DMS53 (cell line): ENCODE measurements at regions not wholly inside any gene's neighbourhood (a gene's known extent, or its start where the extent isn't known, plus 50 kb on each side); places are given as distances from the start of the nearest gene placed in this dataset.
"Not testable (repeated sequence)": the region's sequence is repeated elsewhere in the genome, so short reads cannot be mapped to it uniquely, and the experiment has no call there.

ENCODE experiments used
- DNase-seq: peaks from one replicate; lab custom pipeline; 2025; lab: John Stamatoyannopoulos, UW

DNA sequence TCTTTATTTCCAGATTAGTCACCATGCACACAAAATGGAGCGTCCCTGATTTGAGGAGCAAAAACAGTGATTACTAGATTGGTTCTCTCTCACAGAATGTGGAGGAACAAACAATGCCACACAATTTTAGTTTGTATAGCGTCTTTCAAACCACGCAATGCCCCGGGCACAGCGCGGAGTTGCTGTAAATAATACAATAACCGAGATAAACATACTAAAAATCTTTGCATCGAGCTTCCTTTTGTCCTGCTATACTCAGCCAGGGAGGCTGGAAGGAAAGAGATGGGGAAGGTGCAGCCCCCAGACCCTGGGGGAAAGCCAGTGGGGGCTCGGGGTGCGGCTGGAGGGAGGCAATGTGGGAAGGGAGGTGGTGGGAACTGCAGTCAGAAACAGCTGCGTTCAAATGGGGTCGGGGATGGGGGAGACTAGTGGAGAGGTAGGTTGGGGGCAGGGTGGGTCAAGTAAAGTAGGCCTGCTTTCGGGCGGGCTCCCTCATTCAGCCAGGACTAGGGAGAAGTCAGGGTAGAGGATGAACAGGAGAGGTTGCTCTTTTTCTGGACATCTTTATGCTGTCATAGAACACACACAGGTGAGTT, 366.3 kb downstream of the RPS6KC1 start:
- no peak for DNase-seq

DNA sequence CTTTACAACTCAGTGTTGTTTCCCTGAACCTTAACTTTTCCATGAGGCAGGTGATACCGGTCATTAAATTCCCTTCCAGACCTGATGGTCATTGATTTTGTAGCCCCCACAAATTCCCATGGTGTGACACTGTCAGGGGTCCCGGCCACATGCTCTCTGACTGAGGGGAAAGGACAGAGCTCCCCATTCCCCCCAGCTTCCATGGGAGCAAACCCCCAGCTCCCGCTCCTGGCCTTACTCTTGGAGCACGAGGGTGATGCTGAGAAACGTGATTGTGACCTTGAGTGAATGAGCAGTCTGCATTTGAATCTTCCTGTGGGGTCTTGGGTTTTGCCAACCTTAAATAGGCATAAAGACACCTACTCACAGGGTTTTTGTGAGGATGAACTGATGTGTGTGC, 366.8 kb downstream of the RPS6KC1 start:
- DNase-seq: no peak

DNA sequence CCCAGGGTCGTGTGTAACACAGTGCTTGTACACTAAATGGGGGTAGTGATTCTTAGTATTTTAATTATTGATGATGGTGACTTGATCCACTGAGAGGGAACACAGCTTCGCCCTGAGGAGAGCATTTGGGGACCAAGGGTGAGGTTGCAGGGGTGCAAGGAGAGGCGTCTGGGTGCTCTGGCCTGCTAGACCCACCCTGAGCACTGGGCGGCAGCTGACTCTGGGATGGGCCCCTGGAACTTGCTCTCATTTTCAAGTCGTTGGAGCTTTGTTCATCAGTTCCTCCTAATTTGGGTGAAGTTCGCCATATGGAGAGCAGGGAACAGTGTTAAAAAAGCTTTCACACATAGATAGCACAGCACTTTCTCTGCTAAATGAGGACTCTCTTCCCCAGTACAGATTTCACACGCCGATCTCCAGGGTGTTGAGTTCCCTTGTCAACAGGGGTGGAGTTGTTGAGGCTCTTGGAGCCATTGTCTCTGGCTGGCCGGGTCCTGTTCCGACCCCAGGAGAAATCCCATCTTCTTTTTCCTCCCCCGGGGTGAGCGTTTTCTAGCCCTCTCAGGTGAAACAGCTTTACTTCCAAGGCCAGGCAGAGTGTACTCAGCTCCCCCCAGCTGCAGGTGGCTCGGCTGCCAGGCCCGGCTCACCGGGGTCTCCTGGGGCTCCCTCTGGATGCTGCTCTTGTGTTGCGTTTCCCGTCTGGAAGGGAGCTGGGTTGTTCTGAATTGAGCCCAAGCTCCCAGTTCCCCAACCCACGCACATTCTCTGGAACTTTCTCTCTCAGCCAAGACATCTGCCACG, 367.4 kb downstream of the RPS6KC1 start:
- no peak for DNase-seq

DNA sequence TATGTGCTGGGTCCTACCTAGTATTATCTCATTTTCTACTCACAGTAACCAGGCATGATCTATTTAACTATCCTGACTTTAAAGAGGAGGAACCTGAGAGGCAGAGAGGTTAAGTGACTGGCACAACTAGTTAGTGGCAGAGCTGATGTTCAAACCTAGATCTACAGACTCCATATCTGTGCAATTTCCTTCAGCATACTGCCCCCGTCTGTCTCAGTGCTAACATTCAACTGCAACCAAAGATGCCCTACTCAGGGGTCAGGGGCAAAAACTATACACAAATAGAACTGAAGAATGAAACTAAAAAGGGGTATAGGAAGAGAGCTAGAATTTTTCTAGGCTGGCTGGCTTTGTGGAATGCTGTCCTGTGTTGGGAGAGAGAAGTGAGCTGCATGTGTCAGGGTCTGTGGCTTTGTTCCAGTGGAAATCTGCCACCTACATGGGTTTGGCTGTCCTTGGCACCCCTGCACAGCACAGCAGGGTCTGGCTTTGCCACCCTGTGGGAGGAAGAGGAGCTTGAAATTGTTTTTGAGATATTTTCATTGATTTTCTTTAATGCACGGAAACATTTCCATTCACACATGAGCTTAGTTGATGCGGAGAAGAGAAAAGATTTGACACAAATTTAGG, 368.5 kb downstream of the RPS6KC1 start:
- no peak for DNase-seq

DNA sequence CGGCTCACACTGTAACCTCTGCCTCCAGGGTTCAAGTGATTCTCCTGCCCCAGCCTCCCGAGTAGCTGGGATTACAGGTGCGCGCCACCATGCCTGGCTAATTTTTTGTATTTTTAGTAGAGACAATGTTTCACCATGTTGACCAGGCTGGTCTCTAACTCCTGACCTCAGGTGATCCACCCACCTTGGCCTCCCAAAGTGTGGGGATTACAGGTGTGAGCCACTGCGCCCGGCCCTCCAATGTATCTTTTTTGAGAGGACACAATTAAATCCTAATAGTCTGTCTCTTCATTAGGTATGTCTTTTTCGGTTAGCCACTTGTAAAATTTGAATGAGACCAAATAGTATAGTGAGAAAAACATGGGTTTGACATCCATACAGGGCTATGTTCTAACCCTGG, 370.1 kb downstream of the RPS6KC1 start:
- not testable (repeated sequence) for DNase-seq

DNA sequence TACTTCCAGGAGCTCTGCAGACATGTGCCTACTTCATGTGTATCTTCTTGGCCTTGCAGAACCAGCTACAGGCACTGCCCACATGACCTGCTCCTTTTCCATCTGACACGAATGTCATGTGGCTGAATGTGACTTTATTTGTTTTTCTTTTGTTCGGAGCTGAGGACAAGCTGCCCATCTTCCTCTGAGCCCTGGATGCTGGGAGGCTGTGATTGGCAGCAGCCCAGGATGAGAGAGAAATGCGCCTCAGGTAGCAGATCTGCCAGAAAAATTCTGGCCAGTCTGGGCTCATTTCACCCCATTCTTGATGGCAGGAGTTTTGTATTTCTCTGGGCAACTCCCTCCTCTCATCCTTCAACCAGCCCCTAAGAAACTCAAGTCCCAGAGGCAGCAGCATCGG, 372.0 kb downstream of the RPS6KC1 start:
- DNase-seq: peak; percentile 54

DNA sequence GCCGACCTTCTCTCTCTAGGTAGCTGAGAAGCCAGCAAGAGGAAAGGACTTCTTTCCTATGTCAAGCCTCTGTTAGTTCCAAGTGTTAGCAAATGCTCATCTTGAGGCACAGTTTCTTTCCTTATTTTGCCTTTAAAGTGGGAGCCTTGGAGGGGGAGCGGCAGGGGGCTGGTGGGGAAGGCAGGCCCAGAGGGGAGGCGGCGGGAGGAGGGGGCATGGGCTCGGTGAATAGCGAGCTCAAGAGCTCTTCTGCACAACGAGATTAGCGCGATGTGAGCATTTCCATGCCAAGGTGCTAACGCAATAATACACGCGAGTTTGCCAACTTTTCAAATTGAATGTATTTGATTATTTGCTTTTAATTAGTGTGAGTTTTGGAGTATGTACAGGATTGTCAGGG, 372.6 kb downstream of the RPS6KC1 start:
- no peak for DNase-seq

DNA sequence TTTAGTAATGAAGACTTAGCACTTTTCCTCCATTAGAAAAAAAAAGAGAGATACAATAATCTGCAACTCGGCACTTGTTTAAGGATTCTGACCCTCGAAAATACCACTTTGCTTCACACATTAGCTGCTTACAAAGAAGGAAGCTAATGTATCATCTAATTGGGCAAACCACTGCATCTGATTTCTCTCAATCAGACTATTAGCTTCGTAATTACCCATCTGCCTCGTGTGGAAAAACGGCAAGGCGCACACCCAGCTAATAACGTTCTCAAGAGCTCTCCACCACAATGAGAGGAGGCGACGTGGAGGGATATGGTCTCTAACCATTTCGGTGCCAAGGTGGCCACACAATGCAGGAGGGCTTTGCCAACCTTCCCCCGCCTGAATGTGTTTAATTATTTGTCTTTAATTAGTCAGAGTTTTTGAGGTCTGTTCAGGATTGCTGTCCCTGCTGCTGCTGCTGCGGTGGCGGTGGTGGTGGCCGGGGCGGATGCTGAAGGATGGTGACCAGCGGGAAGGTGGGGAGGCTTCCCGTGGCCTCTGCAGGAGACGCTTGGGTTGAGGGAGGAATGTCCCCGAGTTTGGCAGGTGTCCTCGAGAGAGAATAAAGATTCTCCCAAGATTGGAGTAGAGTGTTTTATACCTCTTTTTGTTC, 374.5 kb downstream of the RPS6KC1 start:
- DNase-seq: no peak

DNA sequence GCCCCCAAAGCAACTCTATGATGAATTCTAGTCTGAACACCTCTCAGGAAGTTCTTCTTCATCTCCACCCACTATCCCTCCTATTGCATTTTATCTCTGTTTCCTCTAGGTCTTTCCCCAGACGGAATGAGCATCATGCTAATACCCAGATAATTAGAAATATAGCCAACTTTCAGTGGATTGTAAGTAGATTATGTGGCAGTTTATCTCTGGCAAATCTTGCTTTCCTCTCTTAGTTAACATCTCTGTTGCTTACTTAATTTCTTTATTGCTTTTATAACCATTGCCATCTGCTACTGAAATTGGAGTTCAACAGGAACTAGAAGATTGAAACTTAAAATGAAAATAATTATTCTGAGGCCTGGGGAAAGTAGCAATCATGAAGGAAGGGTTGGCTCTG, 378.6 kb downstream of the RPS6KC1 start:
- no peak for DNase-seq

DNA sequence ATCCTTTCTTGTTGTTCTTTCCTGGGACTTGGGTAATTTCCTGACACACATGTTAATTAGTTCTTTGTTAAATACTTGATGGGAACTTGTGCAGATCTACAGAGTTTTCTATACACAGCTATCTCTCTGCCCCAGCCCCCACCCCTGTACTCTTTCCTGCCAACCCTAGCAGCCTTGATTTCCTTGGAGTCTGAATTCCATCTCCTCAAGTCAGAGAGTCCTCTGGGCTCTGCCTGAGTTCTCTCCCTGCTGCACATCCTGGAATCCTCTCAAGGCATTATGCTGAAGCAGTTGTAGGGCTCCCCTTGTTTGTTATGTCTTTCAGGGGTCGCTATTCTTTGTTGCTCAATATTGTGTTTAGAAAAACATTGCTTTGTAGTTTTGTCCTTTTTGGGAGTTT, 384.7 kb downstream of the RPS6KC1 start:
- DNase-seq: no peak

DNA sequence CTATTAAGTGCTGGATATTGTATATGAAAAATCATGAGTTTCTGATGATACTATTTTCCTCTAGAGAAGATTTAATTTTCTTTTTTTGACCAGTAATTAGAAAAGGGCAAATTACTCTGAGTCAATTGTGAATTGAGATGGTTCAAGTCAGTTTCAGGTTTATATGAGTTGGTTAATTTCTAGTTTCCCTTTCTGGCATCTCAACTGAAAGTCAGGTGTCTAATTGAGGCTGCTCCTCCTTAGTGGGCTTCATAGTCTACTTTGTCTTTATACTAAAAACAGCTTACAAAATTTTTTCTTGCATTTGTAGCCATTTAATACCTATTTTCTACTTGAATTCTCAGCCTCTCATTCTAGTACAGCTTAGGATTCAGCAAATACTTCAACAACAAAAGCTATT, 387.3 kb downstream of the RPS6KC1 start:
- DNase-seq: no peak

DNA sequence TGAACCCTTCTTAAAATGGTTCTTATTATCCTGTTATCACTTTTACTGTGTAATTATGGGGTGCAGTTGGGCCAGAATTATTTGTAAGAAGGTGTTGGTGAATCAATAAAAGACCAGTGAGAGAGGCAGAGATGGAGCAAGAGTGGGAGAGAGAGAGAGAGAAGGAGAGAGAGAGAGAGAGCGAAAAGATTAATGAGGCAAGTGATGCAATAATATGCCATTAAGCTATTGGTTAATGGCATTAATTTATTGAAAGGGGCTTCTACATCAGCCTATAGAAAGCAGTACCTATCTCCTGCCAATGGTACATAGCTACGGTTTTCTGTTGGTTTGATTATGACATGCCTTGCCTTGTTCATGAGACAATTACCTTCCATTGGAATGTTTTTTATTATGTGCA, 388.7 kb downstream of the RPS6KC1 start:
- DNase-seq: no peak

DNA sequence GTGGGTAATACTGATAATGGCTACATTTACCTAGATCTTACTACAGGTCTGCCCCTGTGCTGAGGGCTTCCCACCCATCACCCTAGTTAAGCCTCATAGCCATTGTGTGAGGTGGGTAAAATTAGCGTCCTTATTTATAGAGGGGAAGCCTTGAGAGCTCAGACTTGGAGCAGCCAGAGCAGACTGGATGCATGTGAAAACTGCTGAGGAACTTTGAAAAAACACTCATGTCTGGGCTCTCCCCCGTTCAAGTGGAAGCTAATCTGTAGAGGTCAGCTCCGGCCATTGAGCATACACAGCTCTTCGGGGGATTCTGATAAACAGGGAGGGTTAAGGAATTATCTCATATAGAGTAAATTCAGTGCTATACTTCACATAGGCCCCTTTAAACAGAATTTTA, 389.7 kb downstream of the RPS6KC1 start:
- no peak for DNase-seq

DNA sequence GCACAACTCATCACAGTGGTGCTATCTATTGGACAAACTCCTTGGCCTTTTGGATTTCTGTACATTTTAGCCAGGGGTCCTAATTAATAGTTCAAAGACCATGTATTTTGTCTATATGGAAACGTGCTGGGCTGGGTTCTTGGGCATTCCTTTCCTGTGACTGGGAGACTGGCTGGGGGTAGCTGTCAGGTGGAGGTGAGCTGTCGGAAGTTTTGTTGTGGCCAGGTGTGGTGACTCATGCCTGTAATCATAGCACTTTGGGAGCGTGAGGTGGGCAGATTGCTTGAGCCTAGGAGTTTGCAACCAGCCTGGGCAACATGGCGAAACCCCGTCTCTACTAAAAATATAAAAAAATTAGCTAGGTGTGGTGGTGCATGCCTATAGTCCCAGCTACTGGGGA, 392.4 kb downstream of the RPS6KC1 start:
- DNase-seq: peak; percentile 53

DNA sequence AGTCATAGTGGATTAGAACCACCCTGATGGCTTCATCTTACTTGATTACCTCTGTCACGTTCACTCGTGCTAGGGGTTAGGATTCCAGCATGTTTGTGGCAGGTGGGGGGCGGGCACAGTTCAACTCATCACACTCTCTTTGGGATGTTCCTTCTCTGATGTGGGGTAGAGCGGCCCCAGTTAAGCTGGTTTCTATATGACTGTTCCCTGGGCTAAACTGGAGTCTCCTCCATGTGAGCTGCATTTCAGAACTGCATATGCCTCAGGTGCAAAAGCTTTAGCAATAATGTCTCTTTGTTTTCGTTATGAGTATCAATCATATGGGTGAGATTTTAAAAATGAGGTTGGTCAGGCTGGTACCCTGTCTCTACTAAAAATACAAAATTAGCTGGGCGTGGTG, 393.2 kb downstream of the RPS6KC1 start:
- DNase-seq: no peak

DNA sequence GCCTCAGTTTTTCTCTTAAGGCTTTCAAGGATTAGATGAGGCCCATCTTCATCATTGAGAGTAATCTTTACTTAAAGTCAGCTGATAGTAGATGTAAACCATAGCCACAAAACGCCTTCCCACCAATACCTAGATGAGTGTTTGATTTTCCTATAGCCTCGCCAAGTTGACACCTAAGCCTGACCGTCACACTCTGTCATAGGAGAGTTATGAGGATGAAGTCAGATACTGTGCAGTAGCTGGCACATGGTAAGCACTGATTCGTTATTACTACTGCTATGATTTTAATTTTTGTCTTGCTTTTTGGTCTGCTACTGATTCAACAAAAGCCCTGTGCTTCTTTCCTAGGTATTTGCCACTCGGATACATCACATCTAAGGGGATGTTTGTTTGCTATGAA, 395.5 kb downstream of the RPS6KC1 start:
- DNase-seq: no peak

DNA sequence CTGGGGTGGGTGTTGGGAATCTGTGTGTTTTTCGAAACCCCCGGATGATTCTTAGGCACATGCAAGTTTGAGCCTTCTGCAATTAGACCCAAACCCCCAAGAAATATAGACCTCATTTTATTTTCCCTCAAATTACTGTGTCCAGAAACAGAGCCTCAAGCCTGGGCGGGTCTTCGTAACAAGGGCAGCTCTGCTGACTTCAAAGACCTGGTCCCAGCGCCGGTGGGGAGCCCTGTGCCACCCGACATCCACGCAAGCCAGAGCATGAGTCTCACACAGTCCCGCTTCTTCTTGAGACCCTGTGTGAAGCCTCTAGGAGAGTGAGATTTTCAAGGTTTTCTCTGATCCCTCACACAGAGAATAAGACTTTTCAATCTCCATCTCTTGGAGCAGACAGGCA, 397.3 kb downstream of the RPS6KC1 start:
- no peak for DNase-seq

DNA sequence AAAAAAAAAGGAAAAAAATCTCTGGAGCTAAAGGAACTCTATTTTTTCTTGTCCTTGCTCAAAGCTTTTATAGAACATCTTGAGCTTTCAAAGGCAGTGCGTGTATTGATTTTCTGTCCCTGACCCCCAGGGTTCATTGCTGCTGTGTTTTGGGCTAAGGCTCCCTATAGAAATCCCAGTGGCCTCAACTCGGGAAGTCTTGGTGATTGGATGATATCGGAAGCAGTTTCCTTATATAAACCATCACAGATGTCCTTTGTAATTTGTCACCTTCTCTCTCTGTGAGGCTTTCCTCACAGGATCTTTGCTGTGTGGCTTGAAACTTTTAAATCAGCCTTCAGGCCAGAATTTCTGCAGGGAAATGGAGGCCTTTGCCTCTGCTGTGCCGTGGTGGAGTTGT, 397.7 kb downstream of the RPS6KC1 start:
- DNase-seq: no peak

DNA sequence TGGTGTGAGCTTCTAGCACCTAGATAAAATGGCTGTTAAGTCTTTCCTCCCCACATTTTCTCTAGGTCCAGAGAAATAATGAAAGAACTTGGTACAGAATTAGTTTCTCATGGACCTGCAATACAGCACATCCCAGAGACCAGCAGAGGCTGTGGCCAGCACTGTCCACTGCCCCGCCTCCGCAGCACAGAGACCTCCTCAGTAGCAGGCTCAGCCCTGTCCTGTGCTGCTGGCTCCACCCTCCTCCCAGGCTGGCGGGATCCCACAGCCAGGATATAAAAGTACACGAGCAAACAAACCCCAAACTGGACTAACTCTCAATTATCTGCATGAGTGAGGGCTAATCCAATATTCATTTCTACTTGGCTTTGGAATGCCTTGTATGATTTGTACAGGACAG, 401.5 kb downstream of the RPS6KC1 start:
- no peak for DNase-seq

DNA sequence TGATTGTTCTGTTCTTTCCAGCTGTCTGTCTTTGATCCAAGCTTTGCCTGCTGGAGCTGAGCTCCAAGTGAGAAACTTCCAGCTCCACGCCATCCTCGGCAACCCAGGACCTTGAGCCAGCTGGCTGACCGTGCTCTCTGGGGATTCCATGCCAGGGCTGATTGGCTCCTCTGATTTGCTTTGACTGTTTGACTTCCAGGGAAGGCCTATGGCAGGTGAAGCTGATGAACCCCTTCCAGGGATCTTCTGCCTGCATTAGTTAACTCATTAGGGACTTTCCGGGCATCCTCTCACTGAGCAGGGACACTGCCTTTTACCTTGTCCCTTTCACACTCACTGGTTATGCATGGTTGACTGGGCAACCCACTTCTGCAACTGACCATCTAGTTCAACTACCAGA, 406.1 kb downstream of the RPS6KC1 start:
- peak; percentile 17 for DNase-seq

DNA sequence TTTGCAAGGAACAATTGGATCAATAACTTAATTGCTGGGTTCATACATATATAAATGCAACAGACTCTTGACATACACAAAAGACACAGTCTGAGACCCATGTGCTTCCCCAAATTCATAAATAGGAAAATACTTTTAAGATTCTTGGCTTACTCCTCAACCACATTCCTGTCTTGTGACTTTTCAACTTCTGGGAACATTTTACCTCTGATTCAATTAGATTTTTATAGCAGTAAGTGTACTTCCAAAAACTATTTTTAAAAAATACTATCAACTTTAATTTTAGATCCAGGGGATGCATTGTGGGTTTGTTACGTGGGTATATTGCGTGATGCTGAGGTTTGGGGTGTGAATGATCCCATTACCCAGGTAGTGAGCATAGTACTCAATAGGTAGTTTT, 406.7 kb downstream of the RPS6KC1 start:
- DNase-seq: no peak

DNA sequence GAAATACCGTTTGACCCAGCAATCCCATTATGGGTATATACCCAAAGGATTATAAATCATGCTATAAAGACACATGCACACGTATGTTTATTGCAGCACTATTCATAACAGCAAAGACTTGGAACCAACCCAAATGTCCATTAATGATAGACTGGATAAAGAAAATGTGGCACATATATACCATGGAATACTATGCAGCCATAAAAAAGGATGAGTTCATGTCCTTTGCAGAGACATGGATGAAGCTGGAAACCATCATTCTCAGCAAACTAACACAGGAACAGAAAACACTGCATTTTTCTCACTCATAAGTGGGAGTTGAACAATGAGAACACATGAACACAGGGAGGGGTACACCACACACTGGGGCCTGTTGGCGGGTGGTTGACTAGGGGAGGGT, 411.3 kb downstream of the RPS6KC1 start:
- not testable (repeated sequence) for DNase-seq
